Pancreas (tissue), 10 donors: ENCODE measurements at regions not wholly inside any gene's neighbourhood (a gene's known extent, or its start where the extent isn't known, plus 50 kb on each side); places are given as distances from the start of the nearest gene placed in this dataset.

Experiments
- ATAC-seq, 4 donors: fragments of 200-7000 bp; cut with Tn5 transposase; one replicate each; pipeline versions ENCODE4 v1.8.0 to v1.9.1; 2020; ENCODE audit warnings: mild to moderate bottlenecking in 4 of 4, moderate library complexity in 4 of 4
- DNase-seq, 6 donors: peaks; one replicate each; pipeline ENCODE4 v3.0.0-alpha.2; 2020
- FAIRE-seq: peaks from 2 replicates; lab custom pipeline; 2012; peaks lifted over from hg19 to GRCh38; lab: Jason Lieb, UNC
- H3K27ac ChIP-seq, 4 donors: fragments of 200-600 bp; sonication (generic); 1 replicate in 3 of 4; 2 replicates in 1 of 4; pipeline versions ENCODE4 v1.5.0 to v1.8.0; 2020
- H3K27me3 ChIP-seq, 4 donors: fragments of 200-600 bp; one replicate each; pipeline ENCODE4 v1.8.0; 2021
- H3K36me3 ChIP-seq, 3 donors: fragments of 200-600 bp; sonication (generic) in 1 of 3; one replicate each; pipeline versions ENCODE4 v1.5.0 to v1.8.0; 2020 to 2021
- H3K4me1 ChIP-seq, 3 donors: fragments of 200-600 bp; one replicate each; pipeline ENCODE4 v1.8.0; 2021
- H3K4me3 ChIP-seq, 4 donors: fragments of 200-600 bp; sonication (generic) in 2 of 4; one replicate each; pipeline versions ENCODE4 v1.5.0 to v1.8.0; 2020 to 2021
- H3K9me3 ChIP-seq, 4 donors: fragments of 200-600 bp; one replicate each; pipeline ENCODE4 v1.8.0; 2021
- CTCF ChIP-seq, 4 donors: fragments of 200-600 bp; sonication (generic) in 3 of 4; IDR thresholded peaks; one replicate each; pipeline versions ENCODE4 v1.5.0 to v1.8.0; 2021; ENCODE audit warnings: antibody characterized with exemption in 4 of 4
- WGBS, 2 donors: extraction: QIAGEN DNeasy Blood & Tissue Kit; methylation state at CpG; one replicate each; pipeline ENCODE4 v1.1.7; 2013; 5-methylcytosine and 5-hydroxymethylcytosine counted together
- intact Hi-C, 3 donors: fragments of 100-400 bp; cut with DNase I; formaldehyde crosslinking; loops; one replicate each; pipeline versions ENCODE4 v1.11.1 to v1.14.2; 2022
- donor health status: healthy with polysubstance abuse.
- donor health status: DM: no; HTN: no; CAD: no; lungs with moderate emphysema.
- donor health status: DM: no; HTN: no; CAD: no.
- donor health status: control.
- donor health status: control.
- donor health status: Bipolar disorder and iron deficiency.
- donor health status: DM: yes; HTN: yes; CAD: no.
- donor health status: DM: no; HTN: no; CAD: no.
- donor health status: DM: no; HTN: no; CAD: no.
- donor health status: DM: yes; HTN: yes; CAD: no.

- H3K4me3 ChIP-seq, result no peak overlapping the region
- 95 to 96% methylated on average over 2 of the region's 2 CpGs for WGBS, 2 donors
- FAIRE-seq (no peak), ATAC-seq (no peak), DNase-seq (no peak)
- TF ChIP-seq CTCF (IDR thresholded peaks at IDR 0.05), result no peak
- no peaks in the 10 kb centered on the region for H3K27me3 ChIP-seq
- intact Hi-C loops, result no loop called here
- H3K36me3 ChIP-seq, result no peaks in the 10 kb centered on the region
- peaks cover 0 to 3% (median 0%) of the 10 kb centered on the region in 4 donors for H3K9me3 ChIP-seq
- peaks cover 0 to 12% (median 2%) of the 10 kb centered on the region in 3 donors for H3K4me1 ChIP-seq
- no peak overlapping the region for H3K27ac ChIP-seq
Measured at GRCh38 chr1:55777545-55777944, 562.4 kb upstream of the USP24 start.

GRCh38 chr1:55775007-55775406 is 559.8 kb upstream of the USP24 start:
- FAIRE-seq (no peak), ATAC-seq (no peak), DNase-seq (no peak)
- intact Hi-C loops, result no loop called here
- Histone ChIP-seq H3K4me1 (peaks cover 0 to 15% (median 4%) of the 10 kb centered on the region in 3 donors), H3K36me3 (no peaks in the 10 kb centered on the region), H3K27ac (no peak overlapping the region), H3K27me3 (no peaks in the 10 kb centered on the region), H3K4me3 (no peak overlapping the region), H3K9me3 (peaks cover 0 to 3% (median 0%) of the 10 kb centered on the region in 4 donors)
- no peak for TF ChIP-seq CTCF (IDR thresholded peaks at IDR 0.05)
- 88 to 92% methylated on average over 3 of the region's 3 CpGs for WGBS, 2 donors

- 85 to 90% methylated on average over 3 of the region's 3 CpGs for WGBS, 2 donors
Measured at GRCh38 chr1:55774446-55774845, 559.3 kb upstream of the USP24 start.

GRCh38 chr1:55773211-55773940 is 558.2 kb upstream of the USP24 start:
- ATAC-seq, result peak; percentile 79 to 87 (median 82)
- no peak for TF ChIP-seq CTCF (IDR thresholded peaks at IDR 0.05)
- WGBS, 2 donors, result 25 to 32% methylated on average over 4 of the region's 4 CpGs
- no peak overlapping the region for H3K4me3 ChIP-seq
- intact Hi-C loops, result no loop called here
- DNase-seq, result peak in 1 of 6 donors; percentile 24
- H3K9me3 ChIP-seq, result peaks cover 0 to 3% (median 0%) of the 10 kb centered on the region in 4 donors
- no peaks in the 10 kb centered on the region for H3K36me3 ChIP-seq
- peaks cover 0 to 15% (median 4%) of the 10 kb centered on the region in 3 donors for H3K4me1 ChIP-seq
- peak overlapping the region in 3 of 4 donors; percentile 35 to 73 (median 51) for H3K27ac ChIP-seq
- H3K27me3 ChIP-seq, result no peaks in the 10 kb centered on the region
- no peak for FAIRE-seq

More at GRCh38 chr1:55774446-55774845, 559.3 kb upstream of the USP24 start:
- Histone ChIP-seq H3K27ac (peak overlapping the region in 1 of 4 donors; percentile 51), H3K9me3 (peaks cover 0 to 3% (median 0%) of the 10 kb centered on the region in 4 donors), H3K27me3 (no peaks in the 10 kb centered on the region), H3K4me3 (no peak overlapping the region), H3K4me1 (peaks cover 0 to 15% (median 4%) of the 10 kb centered on the region in 3 donors), H3K36me3 (no peaks in the 10 kb centered on the region)
- DNase-seq (no peak), ATAC-seq (no peak), FAIRE-seq (no peak)
- intact Hi-C loops, result no loop called here
- no peak for TF ChIP-seq CTCF (IDR thresholded peaks at IDR 0.05)
